Suprapubic skin (tissue), 4 donors: ENCODE measurements at regions not wholly inside any gene's neighbourhood (a gene's known extent, or its start where the extent isn't known, plus 50 kb on each side); places are given as distances from the start of the nearest gene placed in this dataset.

Experiments
- DNase-seq, 2 donors: peaks; one replicate each; pipeline ENCODE4 v3.0.0-alpha.2; 2019; ENCODE audit warnings: low spot score in 2 of 2
- H3K27ac ChIP-seq: fragments of 200-600 bp; sonication (generic); one replicate; pipeline ENCODE4 v1.5.1; 2019
- H3K27me3 ChIP-seq: fragments of 200-600 bp; sonication (generic); one replicate; pipeline ENCODE4 v1.5.1; 2019
- H3K36me3 ChIP-seq: fragments of 200-600 bp; sonication (generic); one replicate; pipeline ENCODE4 v1.5.1; 2019
- H3K4me1 ChIP-seq: fragments of 200-600 bp; sonication (generic); one replicate; pipeline ENCODE4 v1.5.1; 2019
- H3K4me3 ChIP-seq: fragments of 200-600 bp; sonication (generic); one replicate; pipeline ENCODE4 v1.5.1; 2019; ENCODE audit warnings: mild to moderate bottlenecking
- H3K9me3 ChIP-seq: fragments of 200-600 bp; sonication (generic); one replicate; pipeline ENCODE4 v1.5.1; 2019
- EP300 ChIP-seq: sonication (generic); formaldehyde crosslinking; IDR thresholded peaks from one replicate; pipeline ENCODE4 v1.6.1; 2017; ENCODE audit warnings: antibody characterized with exemption
- POLR2A ChIP-seq, 2 donors: fragments of 450-650 bp; IDR thresholded peaks; one replicate each; pipeline ENCODE4 v1.6.1; 2017; ENCODE audit warnings: antibody characterized with exemption in 2 of 2, mild to moderate bottlenecking in 2 of 2, moderate library complexity in 2 of 2
- POLR2AphosphoS5 ChIP-seq, 3 donors: sonication (generic); formaldehyde crosslinking; IDR thresholded peaks; one replicate each; pipeline ENCODE4 v1.6.1; 2017; ENCODE audit warnings: antibody characterized with exemption in 3 of 3
- WGBS: methylation state at CpG from one replicate; pipeline ENCODE4 v1.1.5; 2018; 5-methylcytosine and 5-hydroxymethylcytosine counted together
- TF ChIP-seq, protein P1 (sequence below), 2 donors: fragments of 200-600 bp in 1 of 2; fragments of 450-650 bp in 1 of 2; sonication (generic) in 1 of 2; IDR thresholded peaks; one replicate each; pipeline ENCODE4 v1.5.1; 2016 to 2019; ENCODE audit warnings: antibody characterized with exemption in 2 of 2, mild to moderate bottlenecking in 1 of 2, moderate library complexity in 1 of 2

GRCh38 chr3:174667386-174667785 lies 191.7 kb upstream of the NAALADL2 start:
- WGBS, result 52% methylated on average over 1 of the region's 1 CpG

DNA sequence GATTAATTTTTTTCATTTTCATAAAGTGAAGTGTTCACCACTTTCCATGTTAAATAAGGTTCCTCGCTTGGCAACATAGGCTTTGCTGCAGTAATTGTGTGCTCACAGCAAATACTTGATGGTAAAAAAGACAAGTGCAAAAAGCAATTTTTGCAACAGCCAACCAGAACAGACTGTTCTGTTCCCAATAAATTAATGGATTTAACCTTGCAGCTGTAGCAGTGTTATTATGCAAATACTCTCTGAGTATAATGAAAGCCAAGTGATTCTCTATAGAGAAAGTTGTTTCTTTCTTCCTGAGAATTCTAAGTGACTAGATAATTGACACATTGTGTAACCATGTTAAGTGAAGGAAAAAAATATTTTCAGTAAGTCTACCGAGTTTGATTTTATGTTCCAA lies 183.7 kb upstream of the NAALADL2 start:
- TF ChIP-seq, protein P1, sequence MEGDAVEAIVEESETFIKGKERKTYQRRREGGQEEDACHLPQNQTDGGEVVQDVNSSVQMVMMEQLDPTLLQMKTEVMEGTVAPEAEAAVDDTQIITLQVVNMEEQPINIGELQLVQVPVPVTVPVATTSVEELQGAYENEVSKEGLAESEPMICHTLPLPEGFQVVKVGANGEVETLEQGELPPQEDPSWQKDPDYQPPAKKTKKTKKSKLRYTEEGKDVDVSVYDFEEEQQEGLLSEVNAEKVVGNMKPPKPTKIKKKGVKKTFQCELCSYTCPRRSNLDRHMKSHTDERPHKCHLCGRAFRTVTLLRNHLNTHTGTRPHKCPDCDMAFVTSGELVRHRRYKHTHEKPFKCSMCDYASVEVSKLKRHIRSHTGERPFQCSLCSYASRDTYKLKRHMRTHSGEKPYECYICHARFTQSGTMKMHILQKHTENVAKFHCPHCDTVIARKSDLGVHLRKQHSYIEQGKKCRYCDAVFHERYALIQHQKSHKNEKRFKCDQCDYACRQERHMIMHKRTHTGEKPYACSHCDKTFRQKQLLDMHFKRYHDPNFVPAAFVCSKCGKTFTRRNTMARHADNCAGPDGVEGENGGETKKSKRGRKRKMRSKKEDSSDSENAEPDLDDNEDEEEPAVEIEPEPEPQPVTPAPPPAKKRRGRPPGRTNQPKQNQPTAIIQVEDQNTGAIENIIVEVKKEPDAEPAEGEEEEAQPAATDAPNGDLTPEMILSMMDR (IDR thresholded peaks at IDR 0.05), result no peak
- TF ChIP-seq EP300, result no peak
- Histone ChIP-seq H3K4me3 (no peak overlapping the region), H3K27ac (no peak overlapping the region), H3K36me3 (no peaks in the 10 kb centered on the region), H3K4me1 (no peaks in the 10 kb centered on the region), H3K27me3 (no peaks in the 10 kb centered on the region), H3K9me3 (no peaks in the 10 kb centered on the region)
- 74% methylated on average over 2 of the region's 2 CpGs for WGBS
- DNase-seq, result no peak

More at GRCh38 chr3:174667386-174667785, 191.7 kb upstream of the NAALADL2 start:
- no peaks in the 10 kb centered on the region for H3K36me3 ChIP-seq
- DNase-seq, result no peak
- H3K4me3 ChIP-seq, result no peak overlapping the region
- no peaks in the 10 kb centered on the region for H3K4me1 ChIP-seq
- H3K27ac ChIP-seq, result no peak overlapping the region
- H3K27me3 ChIP-seq, result no peaks in the 10 kb centered on the region
- H3K9me3 ChIP-seq, result no peaks in the 10 kb centered on the region
- TF ChIP-seq, protein P1 (IDR thresholded peaks at IDR 0.05), result no peak
- TF ChIP-seq POLR2A (IDR thresholded peaks at IDR 0.05), result no peak

GRCh38 chr3:174681784-174682183 lies 177.3 kb upstream of the NAALADL2 start:
- Histone ChIP-seq H3K4me1 (no peaks in the 10 kb centered on the region), H3K9me3 (no peaks in the 10 kb centered on the region), H3K27me3 (no peaks in the 10 kb centered on the region), H3K4me3 (no peak overlapping the region), H3K36me3 (no peaks in the 10 kb centered on the region), H3K27ac (no peak overlapping the region)
- no peak for TF ChIP-seq EP300
- no peak for TF ChIP-seq POLR2AphosphoS5 (IDR thresholded peaks at IDR 0.05)
- TF ChIP-seq, protein P1 (IDR thresholded peaks at IDR 0.05), result no peak
- no peak for TF ChIP-seq POLR2A (IDR thresholded peaks at IDR 0.05)
- 80% methylated on average over 1 of the region's 1 CpG for WGBS
- no peak for DNase-seq

GRCh38 chr3:174685796-174686195 lies 173.3 kb upstream of the NAALADL2 start:
- H3K36me3 ChIP-seq, result no peaks in the 10 kb centered on the region
- no peak overlapping the region for H3K27ac ChIP-seq
- H3K9me3 ChIP-seq, result no peaks in the 10 kb centered on the region
- no peak overlapping the region for H3K4me3 ChIP-seq
- TF ChIP-seq POLR2A (IDR thresholded peaks at IDR 0.05), result no peak
- TF ChIP-seq, protein P1 (IDR thresholded peaks at IDR 0.05), result no peak
- TF ChIP-seq EP300, result no peak
- TF ChIP-seq POLR2AphosphoS5 (IDR thresholded peaks at IDR 0.05), result no peak
- WGBS, result 98% methylated on average over 4 of the region's 4 CpGs
- no peak for DNase-seq
- H3K27me3 ChIP-seq, result no peaks in the 10 kb centered on the region
- no peaks in the 10 kb centered on the region for H3K4me1 ChIP-seq

- no peak for DNase-seq
- Histone ChIP-seq H3K4me3 (no peak overlapping the region), H3K27ac (no peak overlapping the region), H3K9me3 (no peaks in the 10 kb centered on the region), H3K27me3 (no peaks in the 10 kb centered on the region), H3K4me1 (no peaks in the 10 kb centered on the region), H3K36me3 (no peaks in the 10 kb centered on the region)
- 77% methylated on average over 1 of the region's 1 CpG for WGBS
- TF ChIP-seq, protein P1 (IDR thresholded peaks at IDR 0.05), result no peak
- no peak for TF ChIP-seq EP300
- no peak for TF ChIP-seq POLR2AphosphoS5 (IDR thresholded peaks at IDR 0.05)
- TF ChIP-seq POLR2A (IDR thresholded peaks at IDR 0.05), result no peak
Observed at GRCh38 chr3:174697310-174697709, 161.8 kb upstream of the NAALADL2 start.
